GM23338 (cell line): ENCODE measurements at regions not wholly inside any gene's neighbourhood (a gene's known extent, or its start where the extent isn't known, plus 50 kb on each side); places are given as distances from the start of the nearest gene placed in this dataset.

Source experiments
- ATAC-seq: fragments of 200-7000 bp; cut with Tn5 transposase; 3 replicates; pipeline ENCODE4 v1.9.1; 2020
- DNase-seq: peaks from one replicate; pipeline ENCODE4 v3.0.0-alpha.2; 2015; ENCODE audit warnings: low spot score
- H2AFZ ChIP-seq: fragments of 200-600 bp; sonication (generic); 2 replicates; pipeline ENCODE4 v1.8.0; 2016; ENCODE audit warnings: antibody characterized with exemption, mild to moderate bottlenecking, moderate library complexity
- H3F3A ChIP-seq: fragments of 200-600 bp; sonication (generic); replicated peaks from 2 replicates; pipeline ENCODE4 v1.8.0; 2017; ENCODE audit warnings: antibody characterized with exemption, mixed run types, low read depth
- H3K27ac ChIP-seq: fragments of 200-600 bp; sonication (generic); 2 replicates; pipeline ENCODE4 v1.6.1; 2016; ENCODE audit warnings: low read depth
- H3K27me3 ChIP-seq: fragments of 200-600 bp; sonication (generic); 2 replicates; pipeline ENCODE4 v1.8.0; 2016; ENCODE audit warnings: mild to moderate bottlenecking, mixed run types, moderate library complexity; ENCODE audit not compliant: insufficient read depth
- H3K36me3 ChIP-seq: fragments of 200-600 bp; sonication (generic); 2 replicates; pipeline ENCODE4 v1.8.0; 2016; ENCODE audit warnings: mild to moderate bottlenecking; ENCODE audit not compliant: insufficient read depth
- H3K4me1 ChIP-seq: fragments of 200-600 bp; sonication (generic); 2 replicates; pipeline ENCODE4 v1.8.0; 2016; ENCODE audit warnings: mild to moderate bottlenecking, moderate library complexity; ENCODE audit not compliant: insufficient read depth
- H3K4me2 ChIP-seq: fragments of 200-600 bp; sonication (generic); 2 replicates; pipeline ENCODE4 v1.7.1; 2017; ENCODE audit warnings: mixed run types
- H3K4me3 ChIP-seq: fragments of 200-600 bp; sonication (generic); 2 replicates; pipeline ENCODE4 v1.6.1; 2016; ENCODE audit warnings: mixed run types
- H3K79me2 ChIP-seq: fragments of 200-600 bp; sonication (generic); replicated peaks from 2 replicates; pipeline ENCODE4 v1.8.0; 2017; ENCODE audit warnings: mild to moderate bottlenecking; ENCODE audit not compliant: insufficient read depth
- H3K9me2 ChIP-seq: fragments of 200-600 bp; sonication (generic); 2 replicates; pipeline ENCODE4 v1.8.0; 2017; ENCODE audit not compliant: insufficient read depth
- H4K20me1 ChIP-seq: fragments of 200-600 bp; sonication (generic); replicated peaks from 2 replicates; pipeline ENCODE4 v1.8.0; 2017; ENCODE audit warnings: mild to moderate bottlenecking; ENCODE audit not compliant: insufficient read depth
- H3K27ac Mint-ChIP-seq: 2 replicates; pipeline ENCODE4 v1.8.0; 2020; ENCODE audit warnings: inconsistent platforms, mild to moderate bottlenecking, moderate library complexity, mixed read lengths
- H3K27me3 Mint-ChIP-seq: 3 replicates; pipeline ENCODE4 v1.8.0; 2022; ENCODE audit warnings: low read depth, mild to moderate bottlenecking, moderate library complexity, mixed read lengths, inconsistent platforms; ENCODE audit not compliant: insufficient read depth, poor library complexity
- H3K36me3 Mint-ChIP-seq: 3 replicates; pipeline ENCODE4 v1.8.0; 2021; ENCODE audit warnings: low read depth, mild to moderate bottlenecking, inconsistent platforms, moderate library complexity, mixed read lengths
- H3K4me1 Mint-ChIP-seq: 3 replicates; pipeline ENCODE4 v1.8.0; 2020; ENCODE audit warnings: mild to moderate bottlenecking, inconsistent platforms, mixed read lengths
- H3K4me3 Mint-ChIP-seq: 3 replicates; pipeline ENCODE4 v1.8.0; 2021; ENCODE audit warnings: moderate library complexity, mild to moderate bottlenecking, inconsistent platforms, mixed read lengths
- H3K9me3 Mint-ChIP-seq: 3 replicates; pipeline ENCODE4 v1.8.0; 2020; ENCODE audit warnings: moderate library complexity, mild to moderate bottlenecking, inconsistent platforms, mixed read lengths
- ETS1 ChIP-seq: IDR thresholded peaks from 2 replicates; pipeline ENCODE4 v1.6.1; 2016; ENCODE audit warnings: antibody characterized with exemption
- EZH2 ChIP-seq: fragments of 200-600 bp; sonication (generic); IDR thresholded peaks from one replicate; pipeline ENCODE4 v1.8.0; 2017; ENCODE audit warnings: antibody characterized with exemption, mild to moderate bottlenecking, low read depth; ENCODE audit not compliant: unreplicated experiment
- JUNB ChIP-seq: IDR thresholded peaks from one replicate; pipeline ENCODE4 v1.6.1; 2016; ENCODE audit warnings: antibody characterized with exemption; ENCODE audit not compliant: unreplicated experiment
- REST ChIP-seq: IDR thresholded peaks from one replicate; pipeline ENCODE4 v1.6.1; 2018; ENCODE audit warnings: antibody characterized with exemption; ENCODE audit not compliant: unreplicated experiment
- TF ChIP-seq, protein P1 (sequence below), 2 experiments: fragments of 200-600 bp in 1 of 2; sonication (generic) in 1 of 2; conservative IDR thresholded peaks; 2 replicates each; pipeline versions ENCODE4 v1.5.1 to v1.6.1; 2016 to 2017; ENCODE audit warnings: antibody characterized with exemption in 2 of 2, low read depth in 2 of 2, mild to moderate bottlenecking in 2 of 2, moderate library complexity in 1 of 2

- H3K4me1 Mint-ChIP-seq = no peaks in the 10 kb centered on the region
- no peak overlapping the region for H3K4me2 ChIP-seq
These were observed 1949.4 kb upstream of the RAG2 start for GRCh38 chr11:38547462-38547861.

More at GRCh38 chr11:38547462-38547861, 1949.4 kb upstream of the RAG2 start:
- Histone ChIP-seq H3K4me1 (no peaks in the 10 kb centered on the region), H4K20me1 (no peaks in the 10 kb centered on the region), H3K36me3 (0 out of 2 replicates have a peak, but pooled peaks cover 6% of the 10 kb centered on the region), H3K79me2 (no peaks in the 10 kb centered on the region), H3K4me3 (no peak overlapping the region), H3K27me3 (no peaks in the 10 kb centered on the region), H2AFZ (no peak overlapping the region), H3K9me2 (no peaks in the 10 kb centered on the region), H3K27ac (no peak overlapping the region), H3F3A (no peaks in the 10 kb centered on the region)
- Mint-ChIP-seq H3K4me3 (no peak overlapping the region), H3K9me3 (no peaks in the 10 kb centered on the region), H3K36me3 (no peaks in the 10 kb centered on the region), H3K27me3 (no peaks in the 10 kb centered on the region), H3K27ac (no peak overlapping the region)
- ATAC-seq (no peak), DNase-seq (no peak)
- TF ChIP-seq, protein P1, sequence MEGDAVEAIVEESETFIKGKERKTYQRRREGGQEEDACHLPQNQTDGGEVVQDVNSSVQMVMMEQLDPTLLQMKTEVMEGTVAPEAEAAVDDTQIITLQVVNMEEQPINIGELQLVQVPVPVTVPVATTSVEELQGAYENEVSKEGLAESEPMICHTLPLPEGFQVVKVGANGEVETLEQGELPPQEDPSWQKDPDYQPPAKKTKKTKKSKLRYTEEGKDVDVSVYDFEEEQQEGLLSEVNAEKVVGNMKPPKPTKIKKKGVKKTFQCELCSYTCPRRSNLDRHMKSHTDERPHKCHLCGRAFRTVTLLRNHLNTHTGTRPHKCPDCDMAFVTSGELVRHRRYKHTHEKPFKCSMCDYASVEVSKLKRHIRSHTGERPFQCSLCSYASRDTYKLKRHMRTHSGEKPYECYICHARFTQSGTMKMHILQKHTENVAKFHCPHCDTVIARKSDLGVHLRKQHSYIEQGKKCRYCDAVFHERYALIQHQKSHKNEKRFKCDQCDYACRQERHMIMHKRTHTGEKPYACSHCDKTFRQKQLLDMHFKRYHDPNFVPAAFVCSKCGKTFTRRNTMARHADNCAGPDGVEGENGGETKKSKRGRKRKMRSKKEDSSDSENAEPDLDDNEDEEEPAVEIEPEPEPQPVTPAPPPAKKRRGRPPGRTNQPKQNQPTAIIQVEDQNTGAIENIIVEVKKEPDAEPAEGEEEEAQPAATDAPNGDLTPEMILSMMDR (conservative IDR thresholded peaks at IDR 0.05; ENCODE audit: low read depth in 2 of 2) = no peak
- TF ChIP-seq JUNB (no peak), EZH2 (no peak), ETS1 (no peak), REST (no peak)
